IPS-NIHi7 (cell line): ENCODE measurements at regions not wholly inside any gene's neighbourhood (a gene's known extent, or its start where the extent isn't known, plus 50 kb on each side); places are given as distances from the start of the nearest gene placed in this dataset.
A peak's percentile ranks its signal among the peaks of the same experiment; 100 is the strongest.

ENCODE experiments used
- DNase-seq: peaks from one replicate; pipeline ENCODE4 v3.0.0; 2012; ENCODE audit warnings: mixed read lengths; ENCODE audit errors: extremely low spot score

DNA sequence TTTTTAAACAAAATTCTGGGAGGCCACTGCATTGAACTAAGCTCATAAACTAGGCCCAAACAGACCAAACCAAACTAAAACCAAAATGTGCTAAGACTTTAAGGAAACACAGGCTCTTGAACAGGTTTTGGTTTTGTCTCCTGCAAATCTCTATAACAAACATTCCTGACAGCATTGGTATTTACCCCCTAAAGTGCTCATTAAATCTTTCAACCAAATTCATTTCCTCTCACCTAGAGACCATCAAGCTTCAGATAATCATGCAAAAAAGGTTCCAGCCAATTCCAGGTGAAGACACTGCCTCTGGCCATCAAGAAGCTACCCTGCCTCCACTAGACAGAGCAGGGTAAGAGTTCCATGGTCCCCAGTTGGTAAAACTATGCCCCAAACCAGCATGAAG is 951.2 kb upstream of the MIR17HG start:
- DNase-seq, result no peak

DNA sequence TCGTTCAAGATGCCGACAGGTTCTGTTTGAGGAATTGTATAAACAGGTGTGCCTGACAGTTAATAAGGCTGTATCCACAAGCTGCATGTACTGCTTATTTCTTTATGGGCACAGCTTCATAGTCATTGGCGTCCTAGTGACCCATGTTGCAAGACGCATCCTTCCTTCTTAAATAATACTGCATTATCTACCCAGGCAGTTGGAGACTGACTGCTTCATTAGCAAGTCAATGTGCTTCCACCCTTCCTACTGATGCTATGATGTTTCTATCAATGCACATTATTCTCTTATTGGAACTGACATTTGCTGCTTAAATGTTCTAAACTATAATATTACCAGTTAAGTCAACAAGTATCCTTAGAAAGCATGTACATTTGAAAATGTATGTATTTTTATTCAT is 950.0 kb upstream of the MIR17HG start:
- no peak for DNase-seq

DNA sequence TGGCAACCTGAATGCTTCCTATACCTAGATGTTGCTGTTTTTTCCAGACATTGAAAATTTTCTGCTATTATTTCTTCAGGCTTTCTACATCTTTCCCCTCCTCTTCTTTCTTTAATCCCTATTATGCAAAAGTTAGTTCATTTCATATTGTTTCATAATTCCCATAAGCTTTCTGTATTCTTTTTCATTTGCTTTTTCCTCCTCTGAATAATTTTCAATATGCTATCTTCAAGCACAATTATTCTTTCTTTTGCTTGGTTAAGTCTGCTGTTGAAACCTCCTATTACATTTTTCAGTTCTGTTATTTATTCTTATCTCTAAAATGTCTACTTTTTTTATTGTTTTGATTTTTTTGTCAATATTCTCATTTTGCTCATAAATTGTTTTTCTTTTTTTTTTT is 947.1 kb upstream of the MIR17HG start:
- DNase-seq, result no peak

DNA sequence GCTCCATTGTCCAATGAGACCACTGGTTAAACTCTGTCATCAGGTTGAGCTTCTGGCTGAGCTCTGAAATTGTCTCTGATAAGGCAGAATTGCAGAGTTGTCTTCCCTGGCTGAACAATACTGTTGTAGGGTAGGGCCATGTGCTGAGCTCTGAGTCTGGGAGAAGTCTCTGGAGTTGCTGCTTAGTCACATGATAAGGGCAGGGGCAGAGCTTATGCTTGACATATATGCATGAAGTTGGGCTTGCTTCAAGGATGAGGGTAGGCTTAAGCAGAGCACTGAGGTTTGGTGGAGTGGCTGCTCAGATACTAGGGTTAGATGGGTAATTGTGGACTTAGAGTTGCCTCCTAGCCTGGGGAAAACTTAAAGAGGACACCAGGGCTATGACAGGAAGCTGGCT is 946.3 kb upstream of the MIR17HG start:
- no peak for DNase-seq

GRCh38 chr13:90402102-90402501 is 945.4 kb upstream of the MIR17HG start:
- no peak for DNase-seq

DNA sequence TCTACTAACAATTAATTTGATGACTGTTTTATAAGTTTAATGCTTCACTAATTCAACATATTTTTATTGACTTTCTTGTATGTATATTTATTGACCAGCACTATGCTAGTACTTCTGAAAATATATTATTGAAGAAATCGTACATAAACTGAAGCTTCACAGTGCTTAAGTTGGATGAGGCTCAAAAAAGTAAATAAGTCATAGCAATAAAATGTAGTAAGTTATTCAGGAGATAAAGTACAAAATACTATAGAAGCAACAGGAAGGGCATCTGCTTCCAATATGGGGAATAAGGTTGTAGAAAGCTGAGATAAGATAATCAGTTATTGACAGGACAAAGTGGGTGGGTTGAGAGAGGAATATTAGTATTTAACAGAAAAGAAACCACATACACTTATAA is 944.9 kb upstream of the MIR17HG start:
- no peak for DNase-seq

DNA sequence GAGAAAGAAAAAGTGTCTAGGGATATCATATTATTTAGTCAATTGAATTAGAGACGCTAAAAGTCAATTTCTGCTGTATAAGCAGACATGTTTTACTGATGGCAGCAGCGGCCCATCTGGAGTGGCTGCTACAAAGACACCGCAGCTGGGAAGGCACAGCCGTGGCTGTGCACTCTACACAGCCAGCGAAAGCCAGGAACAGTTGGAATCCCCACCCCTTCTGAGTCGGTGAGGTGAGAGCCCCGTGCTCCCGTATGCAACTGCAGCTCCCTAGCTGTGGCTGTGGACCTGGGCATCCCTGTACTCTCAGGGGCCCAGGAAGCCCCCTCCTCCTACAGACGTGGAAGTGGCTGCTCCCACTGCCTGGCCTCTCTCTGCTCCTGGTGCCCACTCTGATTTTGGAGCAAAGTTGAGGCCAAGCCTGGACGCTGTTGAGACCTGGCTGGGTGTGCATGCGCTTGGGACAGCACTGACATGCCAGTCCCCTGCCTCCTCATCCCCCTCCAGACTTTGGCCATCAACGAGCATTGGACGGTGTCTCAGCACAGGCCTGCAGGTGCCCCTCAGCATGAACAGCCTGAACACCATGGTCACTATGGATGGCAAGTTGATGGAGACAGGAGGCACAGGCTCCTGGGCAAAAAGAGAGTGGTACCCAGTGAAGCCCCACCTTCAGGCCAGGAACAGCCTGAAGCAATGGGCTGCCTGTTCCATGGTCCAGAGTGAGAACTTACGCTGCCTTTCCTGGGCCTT is 944.0 kb upstream of the MIR17HG start:
- no peak for DNase-seq

DNA sequence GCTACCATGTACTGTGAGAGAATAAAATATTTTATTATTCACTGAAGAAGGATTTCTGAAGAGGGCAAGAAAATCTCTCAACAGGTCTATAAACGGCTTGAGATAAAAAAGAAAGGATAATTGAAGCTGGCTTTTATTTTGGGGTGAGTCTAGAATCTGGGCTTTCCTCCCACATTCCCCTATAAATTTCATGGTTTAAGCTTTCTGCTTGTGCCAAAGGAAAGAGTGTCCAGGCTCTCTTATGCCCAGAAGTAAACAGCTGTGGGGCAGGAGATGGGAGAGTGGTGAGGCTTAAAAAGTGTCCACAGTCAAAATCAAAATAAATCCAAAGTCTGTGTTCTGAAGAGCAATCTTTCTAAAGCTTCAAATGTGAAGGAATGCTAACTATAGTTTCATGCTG is 942.2 kb upstream of the MIR17HG start:
- no peak for DNase-seq

GRCh38 chr13:90412980-90413379 is 934.5 kb upstream of the MIR17HG start:
- DNase-seq, result no peak

DNA sequence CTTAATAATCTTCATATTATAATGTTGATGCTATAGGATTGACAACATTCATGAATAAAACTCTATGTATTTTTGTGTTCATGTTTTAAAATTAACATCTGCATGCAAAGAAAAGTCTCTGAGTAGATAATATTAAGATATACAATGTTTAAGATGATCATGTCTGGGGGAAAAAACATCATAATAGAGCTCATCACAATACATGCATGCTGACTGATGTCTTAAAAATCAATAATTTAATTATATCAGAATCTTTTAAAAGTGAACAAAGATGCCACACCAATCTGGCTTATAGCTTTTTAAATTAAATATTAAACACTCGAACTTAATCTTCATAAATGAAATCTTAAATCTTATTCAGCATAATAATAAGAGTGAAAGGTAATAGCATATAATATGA is 933.9 kb upstream of the MIR17HG start:
- no peak for DNase-seq

GRCh38 chr13:90414691-90415596 is 932.5 kb upstream of the MIR17HG start:
- DNase-seq, result peak; percentile 57

GRCh38 chr13:90415902-90416301 is 931.6 kb upstream of the MIR17HG start:
- DNase-seq, result no peak

DNA sequence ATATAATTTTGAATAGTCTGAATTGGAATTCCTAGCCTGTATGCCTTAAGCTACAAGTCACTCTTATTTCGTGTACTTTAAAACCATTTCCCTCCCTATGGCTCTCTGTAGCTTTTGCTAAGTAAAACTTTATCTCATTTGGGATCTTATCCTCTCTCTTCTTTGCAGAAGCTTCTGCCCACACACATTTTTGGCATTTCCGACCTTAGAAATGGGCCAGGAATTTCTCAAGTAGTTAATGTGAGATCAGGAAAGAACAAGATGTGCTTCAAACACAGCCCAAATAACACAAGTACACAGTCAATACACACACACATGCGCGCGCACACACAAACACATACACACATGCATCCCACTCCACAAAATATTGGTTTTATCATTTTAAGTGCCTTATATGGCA is 931.0 kb upstream of the MIR17HG start:
- DNase-seq, result no peak

DNA sequence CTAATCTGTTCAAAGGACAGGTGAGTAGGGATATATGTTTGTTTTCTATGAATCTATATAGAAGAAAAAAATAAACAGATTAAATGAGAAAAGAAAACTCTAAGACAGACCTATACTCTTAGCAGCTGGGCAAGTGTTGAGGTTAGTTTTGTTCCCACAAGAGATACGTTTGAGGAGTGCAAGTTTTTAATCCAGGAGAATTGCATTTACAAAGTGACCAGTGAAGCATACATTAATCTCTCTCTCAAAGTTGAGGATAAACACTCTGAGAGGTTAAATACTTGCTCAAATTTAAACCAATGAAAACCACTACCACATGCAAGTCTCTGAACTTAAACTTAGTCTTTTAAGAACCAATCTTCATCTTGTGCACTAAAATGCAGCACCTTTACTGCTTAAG is 930.5 kb upstream of the MIR17HG start:
- no peak for DNase-seq

GRCh38 chr13:90420683-90421082 is 926.8 kb upstream of the MIR17HG start:
- DNase-seq, result no peak

DNA sequence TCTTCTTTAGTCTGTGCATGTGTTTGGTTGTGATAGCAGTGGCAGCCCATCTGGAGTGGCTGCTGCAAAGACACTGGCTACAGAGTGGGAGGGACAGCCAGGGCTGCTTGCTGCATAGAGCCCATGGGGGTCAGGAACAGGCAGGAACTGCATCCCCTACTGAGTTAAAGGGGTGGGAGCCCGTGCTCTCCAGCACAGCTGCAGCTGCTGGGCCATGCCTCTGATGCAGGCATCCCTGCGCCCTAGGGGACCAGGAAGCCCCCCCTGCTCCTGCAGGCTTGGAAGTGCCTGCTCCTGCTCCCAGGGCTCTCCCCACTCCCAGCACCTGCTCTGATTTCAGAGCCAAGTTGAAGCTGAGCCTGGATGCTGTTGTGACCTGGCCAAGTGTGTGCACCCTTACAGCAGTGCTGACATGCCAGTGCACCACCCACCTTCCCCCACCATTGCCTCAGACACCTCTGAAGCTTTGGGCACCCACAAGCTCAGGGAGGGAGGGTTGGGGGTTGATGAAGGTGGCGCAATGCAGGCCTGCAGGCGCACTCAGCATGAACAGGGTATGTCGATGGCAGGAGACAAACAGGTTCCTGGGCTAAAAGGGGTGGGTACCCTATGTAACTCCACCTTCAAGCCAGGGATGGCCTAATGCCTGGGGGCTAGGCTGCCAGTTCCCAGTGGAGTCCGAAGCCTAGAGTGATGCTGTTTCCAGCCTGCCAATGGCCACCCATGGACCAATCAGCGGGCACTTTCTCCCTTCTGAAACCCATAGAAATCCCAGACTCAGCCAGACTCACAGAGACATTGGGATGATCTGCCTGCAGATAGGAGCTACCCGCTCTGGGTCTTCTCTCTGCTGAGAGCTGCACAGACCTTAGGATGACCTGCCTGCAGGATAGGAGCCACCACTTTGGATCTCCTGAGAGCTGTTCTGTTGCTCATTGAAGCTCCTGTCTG is 919.9 kb upstream of the MIR17HG start:
- no peak for DNase-seq

DNA sequence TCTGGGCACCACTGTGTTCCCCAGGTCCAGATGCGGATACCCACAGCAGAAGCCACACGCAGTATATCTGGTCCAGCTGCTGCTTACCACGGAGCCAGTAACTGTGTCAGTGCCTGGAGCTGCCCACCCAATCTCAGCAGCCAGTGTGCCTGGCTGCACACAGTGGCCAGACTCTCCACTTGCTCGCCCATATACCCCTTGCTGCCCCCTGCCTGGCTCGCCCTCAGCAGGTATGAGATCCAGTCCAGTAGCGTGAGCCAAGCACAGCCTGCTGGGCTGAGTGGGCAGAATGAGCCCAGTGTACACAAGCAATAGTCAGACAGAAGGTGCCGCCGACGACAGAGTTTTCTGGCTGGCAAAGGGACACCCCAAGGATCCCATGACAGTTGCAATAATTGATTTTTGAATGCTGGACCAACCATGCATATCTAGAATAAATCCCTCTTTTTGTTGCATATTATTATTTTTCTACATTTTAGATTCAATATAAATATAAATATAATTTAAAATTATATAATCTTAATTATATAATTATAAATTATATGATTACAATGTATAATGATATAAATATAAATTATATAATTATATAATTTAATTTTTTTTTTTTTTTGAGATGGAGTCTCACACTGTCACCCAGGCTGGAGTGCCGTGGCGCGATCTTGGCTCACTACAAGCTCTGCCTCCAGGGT is 918.8 kb upstream of the MIR17HG start:
- no peak for DNase-seq

- DNase-seq, result no peak
Observed at GRCh38 chr13:90430127-90430526, 917.4 kb upstream of the MIR17HG start.

DNA sequence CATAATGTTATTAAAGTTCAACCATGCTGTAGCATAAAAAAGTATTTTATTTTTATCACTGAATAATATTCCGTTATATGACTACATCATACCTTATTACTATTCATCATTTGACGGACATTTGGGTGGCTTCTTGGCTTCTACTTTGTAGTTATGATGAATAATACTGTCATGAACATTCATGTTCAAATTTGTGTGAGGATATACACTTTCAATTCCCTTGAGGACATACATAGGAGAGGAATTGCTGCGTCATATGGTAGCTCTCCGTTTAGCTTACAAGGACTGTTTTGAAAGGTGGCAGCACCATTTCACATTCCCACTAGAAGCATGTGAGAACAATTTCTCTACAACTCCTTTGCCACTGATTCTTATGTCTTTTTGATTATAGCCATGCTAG is 910.8 kb upstream of the MIR17HG start:
- no peak for DNase-seq

- no peak for DNase-seq
Observed at GRCh38 chr13:90438576-90438975, 908.9 kb upstream of the MIR17HG start.

DNA sequence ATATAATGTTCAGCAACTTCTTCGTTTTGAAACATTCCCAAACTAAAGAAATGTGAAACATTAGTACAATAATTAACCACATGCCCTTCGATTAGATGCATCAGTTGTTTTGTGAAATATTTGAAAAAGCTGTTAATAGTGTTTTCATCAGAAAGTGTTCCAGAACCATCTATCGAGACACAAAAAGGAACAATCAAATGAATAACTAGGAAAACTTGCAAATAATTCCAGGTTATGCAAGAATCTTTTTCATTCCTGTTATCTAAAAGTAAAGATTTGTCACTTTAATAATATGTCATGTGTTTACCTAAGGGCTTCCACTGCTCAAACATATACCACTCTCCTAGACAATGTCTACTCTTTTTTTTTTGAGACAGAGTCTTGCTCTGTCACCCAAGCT is 904.2 kb upstream of the MIR17HG start:
- DNase-seq, result no peak
